HG02840 (cell line): ENCODE measurements at regions not wholly inside any gene's neighbourhood (a gene's known extent, or its start where the extent isn't known, plus 50 kb on each side); places are given as distances from the start of the nearest gene placed in this dataset.

ENCODE experiments used
- ATAC-seq: cut with Tn5 transposase; IDR thresholded peaks from one replicate; pipeline ENCODE4 v1.9.1; 2021; ENCODE audit warnings: mild to moderate bottlenecking, moderate library complexity, moderate number of reproducible peaks; ENCODE audit not compliant: unreplicated experiment, low FRiP score

DNA sequence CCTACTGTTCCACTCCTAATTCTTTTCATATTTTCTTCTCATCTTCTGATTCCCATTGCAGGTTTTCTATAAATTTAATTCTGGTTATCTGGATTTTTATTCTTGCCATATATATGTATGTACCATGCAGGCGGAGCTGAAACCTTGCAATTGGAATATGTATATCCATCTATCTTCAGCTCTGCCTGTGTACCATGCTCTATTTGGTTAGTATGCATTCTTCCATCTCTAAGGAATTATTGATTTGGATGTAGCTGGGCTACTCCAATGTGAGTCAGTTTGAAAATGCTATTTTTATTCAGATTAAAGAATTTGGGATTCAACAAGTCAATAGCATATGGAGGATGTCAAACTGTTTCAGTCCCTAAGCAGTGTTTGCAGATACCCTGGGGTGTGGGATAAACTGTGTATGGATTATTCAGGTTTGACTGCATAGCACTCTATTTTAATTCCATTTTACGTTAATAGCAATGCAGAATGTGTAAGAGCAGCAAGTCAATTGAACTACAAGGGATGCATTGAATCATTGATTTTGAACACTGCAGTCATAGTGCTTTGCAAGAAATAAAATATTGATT is 528.1 kb upstream of the FZD8 start:
- no peak for ATAC-seq

DNA sequence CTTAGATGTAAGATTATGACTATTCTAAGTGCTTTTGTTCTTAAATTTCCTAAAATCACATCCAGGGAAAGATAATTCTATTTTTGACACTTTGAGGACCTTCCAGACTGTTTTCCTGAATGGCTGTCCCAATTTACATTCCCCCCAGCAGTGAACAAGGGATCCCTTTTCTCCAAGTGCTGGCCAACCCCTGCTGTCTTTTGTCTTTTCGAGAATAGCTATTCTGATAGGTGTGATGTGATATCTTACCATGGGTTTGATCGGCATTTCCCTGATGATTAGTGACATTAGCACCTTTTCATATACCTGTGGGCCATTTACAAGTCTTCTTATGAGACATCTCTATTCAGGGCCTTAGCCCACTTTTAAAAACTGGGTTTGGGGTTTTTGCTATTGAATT is 526.7 kb upstream of the FZD8 start:
- ATAC-seq: no peak

DNA sequence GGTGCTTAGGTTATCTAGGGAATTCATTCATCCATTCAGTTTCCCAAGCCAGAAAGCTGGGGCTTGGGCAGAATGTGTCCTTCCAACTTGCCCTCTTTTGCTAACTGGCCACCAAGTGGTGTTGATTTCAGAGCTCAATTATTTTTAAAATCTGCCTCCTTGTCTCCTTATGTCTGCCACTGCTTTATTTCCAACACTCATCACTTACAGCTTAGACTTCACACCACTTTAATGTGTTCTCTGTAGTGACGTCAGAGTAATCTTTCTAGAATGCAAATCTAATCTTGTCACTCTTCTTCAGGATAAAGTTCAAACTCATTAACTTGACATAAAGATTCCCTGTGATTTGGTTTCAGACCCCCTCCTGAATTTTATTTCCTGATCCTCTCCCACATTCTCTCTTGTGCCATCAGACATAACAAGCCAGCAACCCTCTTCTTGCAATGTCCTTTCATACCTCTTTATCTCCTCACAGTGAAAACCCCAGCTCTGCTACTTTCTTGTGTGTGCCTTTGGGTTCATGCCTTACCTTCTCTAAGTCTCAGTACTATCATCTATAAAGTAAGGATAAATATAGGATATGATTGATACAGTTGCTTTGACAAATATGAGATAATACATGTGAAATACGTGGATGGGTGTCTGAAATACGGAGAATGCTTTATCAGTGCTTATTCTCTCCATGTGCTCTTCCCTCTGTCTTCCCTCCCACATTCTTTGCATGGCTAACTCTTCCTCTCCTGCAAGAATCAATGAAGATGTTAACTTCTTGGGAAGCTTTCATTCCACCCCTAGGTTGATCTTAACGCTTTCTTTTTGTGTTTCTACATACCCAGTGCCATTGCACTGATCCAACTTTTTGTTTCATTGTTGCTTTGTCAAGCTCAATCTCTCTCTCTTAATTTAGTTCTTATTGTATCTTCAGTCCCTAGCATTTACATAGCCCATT is 522.7 kb upstream of the FZD8 start:
- ATAC-seq: no peak

DNA sequence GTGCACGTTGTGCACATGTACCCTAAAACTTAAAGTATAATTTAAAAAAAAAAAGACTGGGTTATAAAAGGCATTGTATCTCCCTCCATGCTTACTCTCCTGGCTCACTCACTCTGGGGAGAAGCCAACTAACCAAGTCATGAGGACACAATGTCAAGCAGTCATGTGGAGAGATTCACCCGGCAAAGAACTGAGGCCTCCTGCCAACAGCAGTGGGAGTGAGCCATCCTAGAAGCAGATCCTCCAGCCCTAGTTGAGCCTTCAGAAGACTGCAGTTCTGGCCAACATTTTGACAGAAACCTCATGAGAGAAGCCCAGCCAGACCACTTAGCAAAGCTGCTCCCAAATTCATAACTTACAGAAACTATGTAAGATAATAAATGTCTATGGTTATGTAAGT is 521.7 kb upstream of the FZD8 start:
- ATAC-seq: no peak

DNA sequence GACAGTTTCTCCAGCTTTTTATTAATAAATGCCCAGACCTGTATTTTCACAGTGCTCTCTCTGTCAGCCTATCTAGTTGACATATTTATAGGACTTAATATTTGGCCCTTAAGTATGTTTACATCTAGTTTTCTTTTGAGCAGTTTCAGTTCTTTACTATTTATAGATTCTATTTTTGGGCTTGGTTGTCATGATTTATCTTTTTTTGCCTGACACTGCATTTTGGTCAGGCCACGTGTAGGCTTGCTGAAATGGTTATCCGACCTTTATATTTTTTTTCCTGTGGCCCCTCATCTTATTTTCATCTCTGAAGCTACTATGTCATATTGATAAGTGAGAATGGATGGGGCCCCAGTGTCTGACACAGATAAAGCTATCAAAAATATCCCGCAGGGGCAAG is 515.4 kb upstream of the FZD8 start:
- ATAC-seq: no peak

DNA sequence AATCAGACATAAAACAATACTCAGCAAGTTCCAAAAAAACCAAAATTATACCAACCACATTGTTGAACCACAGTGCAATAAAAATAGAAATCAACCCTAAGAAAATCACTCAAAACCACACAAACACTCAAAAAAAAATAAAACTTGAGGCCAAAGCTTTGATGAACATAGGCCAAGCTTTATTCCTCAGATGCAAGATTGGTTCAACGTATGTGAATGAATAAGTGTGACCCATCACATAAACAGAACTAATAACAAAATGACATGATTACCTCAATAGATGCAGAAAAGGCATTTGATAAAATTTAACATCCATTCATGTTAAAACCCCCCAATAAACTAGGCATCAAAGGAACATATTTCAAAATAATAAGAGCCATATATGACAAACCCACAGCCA is 506.1 kb upstream of the FZD8 start:
- ATAC-seq: no peak

DNA sequence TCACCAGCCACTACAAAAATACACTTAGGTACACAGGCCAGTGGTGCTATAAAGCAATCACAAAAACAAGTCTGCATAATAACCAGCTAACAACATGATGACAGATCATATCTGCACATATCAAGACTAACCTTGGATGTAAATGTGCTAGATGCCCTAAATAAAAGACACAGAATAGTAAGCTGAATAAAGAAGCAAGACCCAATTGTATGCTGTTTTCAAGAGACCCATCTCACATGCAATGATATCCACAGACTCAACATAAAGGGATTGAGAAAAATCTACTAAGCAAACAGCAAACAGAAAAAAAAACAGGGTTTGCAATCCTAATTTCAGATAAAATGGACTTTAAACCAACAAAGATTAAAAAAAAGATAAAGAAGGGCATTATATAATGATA is 505.4 kb upstream of the FZD8 start:
- ATAC-seq: no peak

DNA sequence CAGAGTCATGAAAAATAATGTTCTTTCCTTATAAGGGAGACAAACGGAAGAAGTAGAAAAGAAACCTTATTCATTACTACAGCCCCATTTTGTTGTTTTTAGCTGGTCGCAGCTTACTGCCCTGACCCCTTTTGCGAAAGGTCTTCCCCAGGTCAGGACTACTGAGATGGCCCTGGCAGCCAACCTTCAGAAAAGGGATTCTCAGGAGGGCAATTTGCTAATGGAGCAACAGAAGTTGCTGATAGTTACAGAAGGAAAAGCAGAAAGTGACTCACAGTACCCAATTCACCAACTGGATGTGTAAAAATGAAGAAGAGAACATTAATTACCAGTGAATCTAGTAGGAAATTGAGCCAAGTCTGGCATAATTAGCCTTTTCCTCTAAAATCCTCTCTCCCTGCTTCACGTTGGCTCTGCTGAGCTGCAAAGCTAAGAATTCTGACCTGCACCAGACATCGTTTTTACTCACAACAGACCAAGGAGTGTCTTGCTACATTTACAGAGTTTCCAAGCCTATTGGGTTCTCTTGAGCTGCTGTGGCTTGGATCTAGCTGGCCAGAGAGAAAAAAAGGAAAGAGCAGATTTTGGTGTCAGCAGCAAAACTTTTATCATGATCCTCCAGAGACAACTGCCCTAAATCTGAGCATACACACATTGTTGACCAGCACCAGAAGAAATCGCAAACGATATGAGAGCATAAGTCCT is 499.9 kb upstream of the FZD8 start:
- ATAC-seq: no peak

DNA sequence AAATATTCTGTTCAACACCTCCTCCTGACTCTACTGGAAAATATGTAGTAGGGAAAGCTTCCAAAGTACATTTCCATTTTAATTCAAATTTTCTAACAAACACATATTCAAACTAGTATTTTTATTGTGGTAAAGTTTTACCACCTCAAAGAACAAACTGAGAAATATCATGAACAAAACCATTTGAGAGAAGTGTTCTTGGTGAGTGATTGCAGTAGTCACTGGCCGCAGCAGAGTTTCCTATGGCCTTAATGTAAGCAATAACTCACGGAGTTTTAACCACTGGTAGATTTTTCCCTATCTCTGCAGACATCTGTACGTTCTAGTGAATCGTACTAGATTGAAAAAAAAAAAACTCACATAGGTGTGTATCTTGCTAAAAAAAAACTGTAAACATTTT is 487.0 kb upstream of the FZD8 start:
- no peak for ATAC-seq

DNA sequence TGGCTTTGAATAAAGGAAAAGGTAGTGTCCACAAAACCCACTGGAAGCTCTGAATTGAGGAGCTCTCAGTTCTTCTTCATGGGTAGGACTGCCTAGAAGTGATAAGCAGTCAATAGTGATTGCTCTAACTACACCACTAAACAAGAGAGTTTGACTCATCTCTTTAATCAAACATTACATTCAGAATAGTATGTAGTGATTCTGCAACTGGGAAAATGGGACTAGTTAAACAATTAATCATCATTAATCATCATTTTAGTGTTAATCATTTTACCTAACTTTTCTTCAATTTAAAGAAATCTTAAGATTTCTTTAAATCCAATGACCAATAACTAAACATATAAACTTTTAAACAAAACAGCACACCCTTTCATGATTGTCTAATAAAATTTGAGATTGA is 484.0 kb upstream of the FZD8 start:
- ATAC-seq: no peak

DNA sequence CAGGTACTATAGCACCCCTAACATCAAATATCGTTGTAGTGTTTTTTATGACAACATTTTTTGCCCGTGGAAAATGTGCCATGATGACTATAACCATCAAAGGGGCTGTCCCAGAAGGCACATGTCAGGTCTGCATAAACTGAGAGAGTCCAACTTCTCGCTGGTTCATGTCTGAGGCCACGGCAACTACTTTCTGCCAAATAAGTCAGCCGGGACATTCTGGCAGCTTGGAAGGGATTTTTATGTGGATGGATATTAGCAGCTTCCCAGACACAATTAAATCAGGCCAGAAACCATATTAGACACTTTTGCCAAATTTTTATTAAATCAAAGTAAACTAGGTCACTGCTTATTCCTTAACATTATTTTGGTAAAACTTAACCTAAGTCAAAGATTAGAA is 477.4 kb upstream of the FZD8 start:
- no peak for ATAC-seq

DNA sequence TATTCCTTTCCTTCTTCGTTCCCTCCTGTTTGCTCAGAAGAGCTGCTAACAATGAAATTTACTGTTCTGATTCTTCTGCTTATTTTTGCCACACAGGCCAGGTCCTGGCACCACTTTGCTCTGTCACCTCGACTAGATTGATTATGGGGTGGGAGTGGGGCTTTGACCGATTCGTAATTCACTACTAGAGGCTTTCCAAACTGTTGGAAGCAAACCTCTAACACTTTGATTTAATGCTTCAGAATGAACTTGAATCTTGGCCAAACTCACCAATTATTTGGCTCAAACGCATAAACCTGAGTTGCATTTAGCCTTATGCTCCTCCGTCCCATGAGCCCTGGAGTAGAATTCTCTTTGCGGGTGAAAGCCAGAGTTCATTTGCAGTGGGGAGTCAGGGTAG is 476.2 kb upstream of the FZD8 start:
- ATAC-seq: no peak

DNA sequence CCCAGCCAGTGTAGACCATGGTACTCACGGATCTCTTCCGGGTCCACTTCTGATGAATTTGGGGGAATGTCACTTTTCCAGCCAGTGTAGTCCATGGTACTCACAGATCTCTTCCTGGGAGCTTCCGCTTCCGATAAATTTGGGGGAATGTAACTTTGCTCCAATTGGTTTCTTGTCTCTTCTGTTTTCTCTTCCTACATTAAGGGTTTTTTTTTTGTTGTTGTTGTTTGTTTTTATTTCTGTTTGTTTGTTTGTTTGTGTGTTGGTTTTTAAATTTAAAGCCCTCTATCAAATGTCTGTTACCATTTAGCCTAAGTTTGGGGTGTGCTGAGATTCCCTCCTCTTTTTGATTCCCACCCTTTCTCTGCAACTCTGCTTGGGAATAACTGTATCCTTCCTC is 475.8 kb upstream of the FZD8 start:
- ATAC-seq: no peak

DNA sequence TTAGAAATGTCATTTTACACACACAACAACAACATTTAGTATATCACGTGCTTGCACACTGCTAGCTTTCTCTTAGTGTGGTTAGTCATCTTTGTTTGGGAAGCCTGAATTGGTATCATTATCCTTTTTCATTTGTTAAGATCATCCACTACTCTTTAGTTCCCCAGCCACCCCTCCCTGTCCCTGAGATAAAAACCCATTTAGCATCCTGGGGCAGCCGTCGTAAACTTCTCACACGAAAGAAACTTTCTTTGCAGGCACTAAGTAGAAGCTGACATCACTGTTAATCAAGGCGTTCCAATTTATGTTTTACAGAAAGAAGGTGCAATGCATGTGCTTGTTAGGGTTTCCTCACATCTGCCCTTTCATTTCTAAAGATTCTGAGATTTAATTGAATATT is 475.1 kb upstream of the FZD8 start:
- ATAC-seq: no peak

DNA sequence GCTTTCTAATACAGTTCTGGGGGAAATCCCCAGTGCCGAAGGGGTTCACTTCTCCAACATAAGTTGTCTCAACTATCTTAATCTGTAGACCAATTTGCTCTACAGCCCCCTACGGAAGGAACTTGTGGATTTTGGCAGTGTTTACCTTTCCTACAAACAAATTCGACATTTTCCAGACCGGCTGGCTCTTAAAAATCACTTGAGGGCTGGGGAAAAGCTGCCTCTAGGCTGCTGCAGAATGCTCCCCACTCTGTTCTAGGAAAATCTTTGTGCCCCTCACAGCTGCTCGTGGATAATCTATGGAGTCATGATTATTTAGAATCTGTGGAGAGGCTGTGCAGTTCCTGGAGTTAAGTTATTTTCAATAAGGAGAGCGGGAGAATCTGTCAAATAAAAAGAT is 474.6 kb upstream of the FZD8 start:
- ATAC-seq: no peak

DNA sequence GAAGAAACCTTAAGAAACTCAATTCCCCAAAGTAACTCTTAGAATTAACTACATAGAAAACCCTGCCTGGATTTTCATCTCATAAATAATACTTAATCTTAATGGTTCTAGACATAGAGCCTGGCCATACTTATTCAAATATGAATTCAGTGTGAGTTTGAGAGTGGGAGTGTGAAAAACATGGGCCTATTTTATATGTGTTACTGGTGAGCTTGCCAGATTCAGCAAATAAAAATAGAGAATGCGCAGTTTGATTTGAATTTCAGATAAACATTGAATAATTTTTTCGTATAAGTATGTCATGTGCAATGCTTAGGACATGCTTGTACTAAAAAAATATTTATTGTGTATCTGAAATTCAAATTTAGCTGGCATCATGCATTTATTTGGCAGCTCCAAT is 473.9 kb upstream of the FZD8 start:
- ATAC-seq: no peak

DNA sequence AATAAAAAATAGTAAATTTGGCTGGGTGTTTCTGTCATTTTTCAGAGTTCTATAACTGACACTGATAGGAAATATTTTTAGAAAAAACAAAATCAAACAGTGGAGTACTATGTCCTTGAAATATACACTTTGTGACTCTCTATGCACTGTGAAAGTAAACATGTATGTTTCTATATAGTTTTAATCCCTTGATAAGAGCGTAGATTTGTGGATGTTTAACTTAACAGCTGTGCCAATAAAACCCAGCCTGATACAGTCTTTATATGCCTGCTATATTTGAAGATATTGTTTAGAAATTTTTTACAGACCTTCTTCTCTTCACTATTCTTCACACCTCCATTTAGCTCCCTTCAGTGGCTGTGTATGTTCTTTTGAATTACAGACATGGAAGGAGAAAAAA is 473.3 kb upstream of the FZD8 start:
- no peak for ATAC-seq

DNA sequence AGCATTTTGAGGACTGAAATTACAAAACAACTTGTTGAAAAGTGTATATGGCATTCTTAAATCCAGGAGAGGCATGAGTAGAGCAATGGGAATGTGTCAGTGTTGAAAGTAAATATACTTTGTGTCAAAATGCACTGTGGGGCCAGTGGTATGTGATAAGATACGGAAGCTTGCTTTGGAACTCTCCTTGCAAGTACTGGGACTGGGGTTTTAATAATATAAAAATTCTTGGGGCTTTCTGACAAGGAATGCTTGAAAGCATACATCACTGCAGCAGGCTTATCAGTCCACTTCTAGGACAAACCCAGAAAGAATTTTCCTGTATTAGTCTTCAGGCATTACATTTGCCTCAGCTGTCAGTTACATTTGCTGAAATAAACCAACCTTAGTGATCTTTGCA is 472.8 kb upstream of the FZD8 start:
- no peak for ATAC-seq

DNA sequence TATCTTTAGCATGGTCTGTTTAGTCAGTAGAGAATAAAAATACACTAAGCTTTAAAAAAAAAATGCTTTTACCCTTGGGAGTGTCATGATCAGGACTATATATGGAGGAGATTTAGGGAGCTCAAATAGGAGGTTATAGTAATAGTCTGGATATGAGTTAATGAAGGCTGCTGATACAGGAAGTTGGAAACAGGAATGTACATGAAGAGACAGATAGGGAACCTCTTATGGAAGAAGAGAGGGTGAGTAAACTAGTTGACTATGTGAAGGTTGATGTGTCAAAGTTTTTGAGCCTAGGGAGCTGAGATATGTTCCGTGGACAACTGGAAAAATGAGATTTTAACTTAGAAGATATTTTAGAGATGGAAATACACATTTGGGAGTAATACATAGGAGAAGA is 472.0 kb upstream of the FZD8 start:
- ATAC-seq: no peak

DNA sequence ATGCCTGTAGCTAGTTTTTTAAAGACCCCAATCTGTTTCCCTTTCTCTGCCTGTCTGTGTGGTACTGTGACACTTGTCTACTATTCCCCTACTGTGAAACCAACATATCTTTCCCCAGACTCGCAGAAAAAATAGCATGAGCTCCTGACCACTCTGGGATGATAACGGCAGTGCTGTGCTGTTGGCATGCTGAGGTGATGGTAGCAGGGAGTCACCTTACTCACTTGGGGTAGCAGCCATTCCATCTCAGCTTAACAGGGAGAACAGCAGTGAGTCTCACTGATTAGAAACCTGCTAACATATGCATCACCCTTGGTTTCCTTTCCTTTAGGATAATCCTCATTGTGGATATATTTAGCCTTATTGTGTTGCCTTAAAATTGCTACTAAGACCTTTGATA is 469.6 kb upstream of the FZD8 start:
- no peak for ATAC-seq

DNA sequence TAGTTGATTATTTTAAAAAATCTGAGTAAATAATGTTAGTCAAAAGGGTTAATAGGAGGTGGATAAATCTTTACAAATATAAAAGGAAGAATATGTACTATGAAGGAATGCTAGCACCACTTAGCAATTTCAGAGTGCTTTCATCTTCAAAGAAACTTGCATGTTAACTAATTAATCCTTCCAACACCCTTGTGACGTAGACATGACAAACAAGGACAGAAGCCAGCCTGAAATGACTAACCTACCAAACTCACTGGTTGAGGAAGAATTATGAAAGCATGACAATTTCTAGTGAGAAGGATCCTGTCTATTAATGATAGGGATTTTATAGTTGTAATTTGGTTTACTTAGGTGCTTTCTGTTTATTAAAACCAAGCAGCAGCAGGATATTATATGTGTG is 468.0 kb upstream of the FZD8 start:
- ATAC-seq: no peak
